Left ventricle myocardium inferior (tissue), 1 donor: ENCODE measurements at regions not wholly inside any gene's neighbourhood (a gene's known extent, or its start where the extent isn't known, plus 50 kb on each side); places are given as distances from the start of the nearest gene placed in this dataset.

Source experiments
- DNase-seq: peaks from one replicate; pipeline ENCODE4 v3.0.0-alpha.2; 2020
- H3K27ac ChIP-seq: fragments of 200-600 bp; replicated peaks from 2 replicates; pipeline ENCODE4 v1.8.0; 2021
- H3K27me3 ChIP-seq: fragments of 200-600 bp; 2 replicates; pipeline ENCODE4 v1.8.0; 2021; ENCODE audit warnings: low read depth
- H3K36me3 ChIP-seq: fragments of 200-600 bp; 2 replicates; pipeline ENCODE4 v1.8.0; 2021
- H3K4me1 ChIP-seq: fragments of 200-600 bp; 2 replicates; pipeline ENCODE4 v1.8.0; 2021
- H3K4me3 ChIP-seq: fragments of 200-600 bp; 2 replicates; pipeline ENCODE4 v1.8.0; 2021; ENCODE audit warnings: mild to moderate bottlenecking, moderate library complexity
- H3K9me3 ChIP-seq: fragments of 200-600 bp; replicated peaks from 2 replicates; pipeline ENCODE4 v1.8.0; 2021
- intact Hi-C: fragments of 100-400 bp; cut with micrococcal nuclease; formaldehyde crosslinking; loops from one replicate; pipeline ENCODE4 v1.11.0; 2022
- TF ChIP-seq, protein P1 (sequence below): fragments of 200-600 bp; IDR thresholded peaks from 2 replicates; pipeline ENCODE4 v1.8.0; 2021; ENCODE audit warnings: antibody characterized with exemption, mild to moderate bottlenecking, borderline replicate concordance
- donor health status: DM: no; HTN: yes; CAD: no; lungs with severe emphysema.

DNA sequence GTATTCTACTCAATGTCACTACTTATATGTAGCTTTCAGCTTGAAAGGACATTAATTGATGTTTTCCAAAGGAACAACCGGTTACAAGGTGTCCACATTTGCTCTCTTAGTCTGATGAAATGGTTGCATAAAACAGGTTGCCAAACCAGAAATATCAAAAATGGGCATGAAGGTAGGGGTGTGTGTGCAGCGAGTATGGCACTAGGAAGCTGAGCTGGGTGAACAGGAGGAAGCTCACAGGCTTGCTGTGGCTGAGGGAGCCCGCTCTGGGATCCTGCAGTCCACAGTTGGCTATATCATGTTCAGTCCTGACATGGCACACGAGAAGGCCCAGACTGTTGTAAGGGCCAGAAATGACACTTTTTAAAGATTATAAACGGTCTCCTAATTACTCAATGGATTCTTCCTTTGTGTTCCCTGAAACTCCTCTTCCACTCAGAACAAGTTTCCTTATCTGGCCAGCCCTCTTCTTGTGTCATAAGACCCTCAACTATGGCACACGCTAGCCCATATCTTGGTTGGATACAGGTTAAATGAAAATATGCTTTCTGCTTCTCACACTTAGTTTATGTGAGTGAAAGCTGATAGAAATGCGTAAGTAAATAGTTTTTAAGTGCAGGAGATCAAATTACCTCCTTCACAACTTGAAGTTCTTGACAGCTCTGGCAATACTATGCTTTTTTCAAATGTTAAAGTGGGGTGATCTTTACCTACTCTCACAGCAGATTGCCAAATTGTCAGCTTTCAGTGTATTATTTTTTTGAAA lies 201.5 kb downstream of the LMO4 start:
- TF ChIP-seq, protein P1, sequence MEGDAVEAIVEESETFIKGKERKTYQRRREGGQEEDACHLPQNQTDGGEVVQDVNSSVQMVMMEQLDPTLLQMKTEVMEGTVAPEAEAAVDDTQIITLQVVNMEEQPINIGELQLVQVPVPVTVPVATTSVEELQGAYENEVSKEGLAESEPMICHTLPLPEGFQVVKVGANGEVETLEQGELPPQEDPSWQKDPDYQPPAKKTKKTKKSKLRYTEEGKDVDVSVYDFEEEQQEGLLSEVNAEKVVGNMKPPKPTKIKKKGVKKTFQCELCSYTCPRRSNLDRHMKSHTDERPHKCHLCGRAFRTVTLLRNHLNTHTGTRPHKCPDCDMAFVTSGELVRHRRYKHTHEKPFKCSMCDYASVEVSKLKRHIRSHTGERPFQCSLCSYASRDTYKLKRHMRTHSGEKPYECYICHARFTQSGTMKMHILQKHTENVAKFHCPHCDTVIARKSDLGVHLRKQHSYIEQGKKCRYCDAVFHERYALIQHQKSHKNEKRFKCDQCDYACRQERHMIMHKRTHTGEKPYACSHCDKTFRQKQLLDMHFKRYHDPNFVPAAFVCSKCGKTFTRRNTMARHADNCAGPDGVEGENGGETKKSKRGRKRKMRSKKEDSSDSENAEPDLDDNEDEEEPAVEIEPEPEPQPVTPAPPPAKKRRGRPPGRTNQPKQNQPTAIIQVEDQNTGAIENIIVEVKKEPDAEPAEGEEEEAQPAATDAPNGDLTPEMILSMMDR: no peak
- no peak for DNase-seq
- Histone ChIP-seq H3K27me3 (no peaks in the 10 kb centered on the region), H3K4me3 (no peak overlapping the region), H3K4me1 (no peaks in the 10 kb centered on the region), H3K9me3 (peaks cover 17% of the 10 kb centered on the region), H3K27ac (no peak overlapping the region), H3K36me3 (no peaks in the 10 kb centered on the region)
- intact Hi-C loops: no loop called here

DNA sequence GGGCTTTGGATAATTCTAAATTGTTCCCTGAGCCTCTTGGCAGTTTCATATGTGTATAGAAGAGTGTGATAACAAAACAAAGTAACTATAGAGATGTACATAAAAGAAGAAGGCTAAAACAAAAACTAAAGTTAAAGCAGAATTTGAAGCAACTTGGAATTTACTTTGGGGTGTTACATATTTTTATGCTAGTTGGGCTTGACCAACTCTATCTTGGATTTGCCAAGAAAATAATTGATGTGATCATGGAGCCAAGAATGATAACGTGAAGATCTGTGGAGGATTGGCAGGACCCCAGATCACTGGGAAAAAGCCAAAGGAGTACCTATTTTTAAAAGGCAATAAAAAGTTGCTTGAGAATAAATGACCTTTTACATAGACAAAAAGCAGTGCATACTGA lies 206.9 kb downstream of the LMO4 start:
- intact Hi-C loops: no loop called here
- H3K36me3 ChIP-seq: no peaks in the 10 kb centered on the region
- no peaks in the 10 kb centered on the region for H3K4me1 ChIP-seq
- TF ChIP-seq, protein P1: no peak
- no peak for DNase-seq
- peaks cover 17% of the 10 kb centered on the region for H3K9me3 ChIP-seq
- H3K27me3 ChIP-seq: no peaks in the 10 kb centered on the region
- H3K4me3 ChIP-seq: no peak overlapping the region
- H3K27ac ChIP-seq: no peak overlapping the region

DNA sequence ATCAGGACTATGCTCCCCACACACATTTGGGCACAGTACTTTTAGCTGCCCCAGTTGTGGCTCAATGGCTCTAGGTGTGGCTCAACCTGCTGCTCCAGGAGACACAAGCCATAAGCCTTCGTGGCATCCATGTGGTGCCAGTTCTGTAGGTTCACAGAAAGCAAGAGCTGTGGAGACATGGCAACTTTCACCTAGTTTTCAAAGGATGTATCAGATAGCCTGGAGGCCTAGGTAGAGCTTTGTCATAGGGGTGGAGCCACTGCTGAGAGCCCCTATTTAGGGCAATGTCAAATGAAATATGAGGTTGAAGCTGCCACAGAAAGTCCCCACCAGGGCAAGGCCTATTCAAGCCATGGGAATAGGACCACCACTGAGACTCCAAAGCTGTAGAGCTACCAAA lies 210.5 kb downstream of the LMO4 start:
- Histone ChIP-seq H3K36me3 (no peaks in the 10 kb centered on the region), H3K27ac (no peak overlapping the region), H3K4me1 (no peaks in the 10 kb centered on the region), H3K27me3 (no peaks in the 10 kb centered on the region), H3K9me3 (peaks cover 41% of the 10 kb centered on the region), H3K4me3 (no peak overlapping the region)
- TF ChIP-seq, protein P1: no peak
- DNase-seq: no peak
- intact Hi-C loops: no loop called here

DNA sequence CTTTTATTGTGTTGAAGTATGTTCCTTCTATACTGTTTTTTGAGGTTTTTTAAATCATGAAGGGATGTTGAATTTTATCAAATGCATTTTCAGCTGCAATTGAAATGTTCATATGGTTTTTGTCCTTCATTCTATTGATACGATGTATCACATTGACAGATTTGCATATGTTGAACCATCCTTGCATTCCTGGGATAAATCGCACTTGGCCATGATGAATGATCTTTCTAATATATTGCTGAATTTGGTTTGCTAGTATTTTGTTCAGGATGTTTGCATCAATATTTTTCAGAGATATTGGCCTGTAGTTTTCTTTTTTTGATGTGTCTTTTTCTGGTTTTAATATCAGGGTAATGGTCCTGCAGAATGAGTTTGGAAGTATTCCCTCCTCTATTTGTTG lies 214.0 kb downstream of the LMO4 start:
- Histone ChIP-seq H3K9me3 (peaks cover 58% of the 10 kb centered on the region), H3K4me3 (no peak overlapping the region), H3K27me3 (no peaks in the 10 kb centered on the region), H3K36me3 (no peaks in the 10 kb centered on the region), H3K4me1 (no peaks in the 10 kb centered on the region), H3K27ac (no peak overlapping the region)
- intact Hi-C loops: no loop called here
- DNase-seq: no peak
- TF ChIP-seq, protein P1: no peak

DNA sequence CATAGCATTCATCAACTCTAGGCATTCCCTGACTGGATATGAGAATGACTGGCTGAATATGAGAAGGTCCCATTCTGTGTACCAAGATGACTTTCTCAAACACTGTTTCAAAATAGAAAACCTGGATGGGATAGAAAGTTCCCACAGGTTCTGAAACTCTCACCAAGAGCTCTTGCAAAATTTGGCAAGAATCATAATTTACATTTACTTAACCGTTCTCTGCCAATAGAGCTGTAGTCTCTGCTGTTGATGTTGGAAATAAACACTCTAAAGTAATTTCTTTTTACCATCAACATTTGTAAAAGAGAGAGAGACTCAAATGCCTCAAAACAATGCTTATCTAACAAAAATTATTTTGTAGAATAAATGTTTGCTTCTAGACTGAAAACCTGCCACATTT lies 221.1 kb downstream of the LMO4 start:
- intact Hi-C loops: no loop called here
- Histone ChIP-seq H3K4me1 (no peaks in the 10 kb centered on the region), H3K9me3 (peaks cover 18% of the 10 kb centered on the region), H3K36me3 (no peaks in the 10 kb centered on the region), H3K27ac (no peak overlapping the region), H3K4me3 (no peak overlapping the region), H3K27me3 (no peaks in the 10 kb centered on the region)
- DNase-seq: no peak
- TF ChIP-seq, protein P1: no peak
